ENCODE measurements at regions not wholly inside any gene's neighbourhood (a gene's known extent, or its start where the extent isn't known, plus 50 kb on each side); places are given as distances from the start of the nearest gene placed in this dataset.

DNA sequence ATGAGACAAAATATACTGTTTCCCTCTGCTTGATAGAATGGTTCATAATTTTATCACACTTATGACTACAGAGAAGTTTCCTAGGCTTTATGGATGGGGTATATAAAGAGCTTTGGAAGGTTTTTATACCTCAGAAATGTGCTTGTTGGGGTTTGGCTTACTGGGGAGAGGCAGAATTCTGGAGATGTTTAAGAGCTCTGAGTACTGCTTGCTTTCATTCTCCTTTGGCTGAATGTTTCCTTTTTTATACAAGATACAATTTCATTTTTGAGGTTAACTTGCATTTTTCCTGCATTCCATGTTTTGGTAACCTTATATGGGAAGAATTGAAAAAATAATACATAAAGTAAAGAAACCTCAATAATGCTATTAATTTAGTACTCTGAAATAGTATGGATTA is 157.7 kb upstream of the COL11A1 start:
- TF ChIP-seq, protein P1, sequence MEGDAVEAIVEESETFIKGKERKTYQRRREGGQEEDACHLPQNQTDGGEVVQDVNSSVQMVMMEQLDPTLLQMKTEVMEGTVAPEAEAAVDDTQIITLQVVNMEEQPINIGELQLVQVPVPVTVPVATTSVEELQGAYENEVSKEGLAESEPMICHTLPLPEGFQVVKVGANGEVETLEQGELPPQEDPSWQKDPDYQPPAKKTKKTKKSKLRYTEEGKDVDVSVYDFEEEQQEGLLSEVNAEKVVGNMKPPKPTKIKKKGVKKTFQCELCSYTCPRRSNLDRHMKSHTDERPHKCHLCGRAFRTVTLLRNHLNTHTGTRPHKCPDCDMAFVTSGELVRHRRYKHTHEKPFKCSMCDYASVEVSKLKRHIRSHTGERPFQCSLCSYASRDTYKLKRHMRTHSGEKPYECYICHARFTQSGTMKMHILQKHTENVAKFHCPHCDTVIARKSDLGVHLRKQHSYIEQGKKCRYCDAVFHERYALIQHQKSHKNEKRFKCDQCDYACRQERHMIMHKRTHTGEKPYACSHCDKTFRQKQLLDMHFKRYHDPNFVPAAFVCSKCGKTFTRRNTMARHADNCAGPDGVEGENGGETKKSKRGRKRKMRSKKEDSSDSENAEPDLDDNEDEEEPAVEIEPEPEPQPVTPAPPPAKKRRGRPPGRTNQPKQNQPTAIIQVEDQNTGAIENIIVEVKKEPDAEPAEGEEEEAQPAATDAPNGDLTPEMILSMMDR (conservative IDR thresholded peaks at IDR 0.05; ENCODE audit: low read length): no peak
- no peak for TF ChIP-seq EZH2phosphoT487 (IDR thresholded peaks at IDR 0.05; ENCODE audit: borderline replicate concordance, low read depth, low read length)

Measured in OCI-LY7 (cell line).